HG02884 (cell line): ENCODE measurements at regions not wholly inside any gene's neighbourhood (a gene's known extent, or its start where the extent isn't known, plus 50 kb on each side); places are given as distances from the start of the nearest gene placed in this dataset.

Experiments used
- ATAC-seq: cut with Tn5 transposase; IDR thresholded peaks from one replicate; pipeline ENCODE4 v1.9.1; 2021; ENCODE audit warnings: mild to moderate bottlenecking, moderate library complexity; ENCODE audit not compliant: unreplicated experiment

GRCh38 chr18:78021196-78021595, 771.5 kb downstream of the GALR1 start:
- no peak for ATAC-seq

GRCh38 chr18:78031589-78031988, 781.9 kb downstream of the GALR1 start:
- no peak for ATAC-seq

DNA sequence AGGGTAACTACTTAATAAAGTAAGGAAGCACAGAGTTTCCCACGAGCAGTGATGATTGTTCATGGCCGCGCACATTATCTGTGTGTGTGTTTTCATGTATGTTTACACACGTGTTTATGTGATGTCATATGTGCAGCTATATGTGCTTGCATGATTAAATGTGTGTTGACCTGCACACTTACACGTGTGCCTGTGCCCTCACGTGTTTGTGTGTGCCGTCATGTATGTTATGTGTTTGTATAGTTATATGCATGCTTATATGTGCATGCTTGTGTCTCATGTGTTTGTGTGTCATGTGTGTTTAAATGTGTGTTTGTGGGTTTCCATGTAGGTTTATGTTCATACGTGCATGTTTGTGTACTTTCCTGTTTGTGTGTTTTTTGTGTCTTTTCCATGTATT, 782.3 kb downstream of the GALR1 start:
- ATAC-seq = no peak

DNA sequence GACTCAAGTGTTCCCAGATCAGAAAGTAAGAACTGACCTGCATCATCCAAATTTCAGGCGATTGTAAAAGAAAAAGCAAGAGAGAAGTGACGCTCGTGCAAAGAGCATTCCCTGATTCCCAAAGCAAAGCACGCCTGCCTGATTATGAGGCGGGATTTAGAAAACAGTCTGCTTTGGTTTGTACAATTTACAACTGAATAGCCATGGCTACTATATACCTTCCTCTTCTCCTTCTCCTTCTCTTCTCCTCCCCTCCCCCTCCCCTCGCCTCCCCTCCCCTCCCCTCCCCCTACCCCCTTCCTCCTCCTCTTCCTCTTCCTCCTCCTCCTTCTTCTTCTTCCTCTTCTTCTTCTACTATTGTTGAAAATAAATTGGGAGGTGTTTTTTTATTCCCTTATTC, 782.9 kb downstream of the GALR1 start:
- no peak for ATAC-seq

DNA sequence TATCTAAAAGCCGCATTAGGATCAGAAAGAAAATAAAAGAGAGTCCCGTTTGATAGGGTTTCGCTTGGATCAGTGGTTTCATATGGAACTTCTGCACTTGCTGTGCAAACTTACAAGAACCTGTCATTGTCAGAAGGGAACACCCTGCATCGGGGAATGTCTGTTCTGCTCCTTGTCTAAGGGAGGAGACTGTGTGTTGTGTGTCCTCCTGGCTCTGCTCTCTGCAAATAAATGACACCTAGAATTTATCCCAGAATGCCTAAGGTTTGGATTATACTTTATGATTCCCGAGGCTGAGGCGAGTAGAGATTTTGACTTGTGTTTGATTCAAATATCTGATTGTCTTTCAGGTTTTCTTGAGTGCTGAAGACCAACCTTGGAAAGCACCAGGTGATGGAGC, 785.1 kb downstream of the GALR1 start:
- no peak for ATAC-seq

DNA sequence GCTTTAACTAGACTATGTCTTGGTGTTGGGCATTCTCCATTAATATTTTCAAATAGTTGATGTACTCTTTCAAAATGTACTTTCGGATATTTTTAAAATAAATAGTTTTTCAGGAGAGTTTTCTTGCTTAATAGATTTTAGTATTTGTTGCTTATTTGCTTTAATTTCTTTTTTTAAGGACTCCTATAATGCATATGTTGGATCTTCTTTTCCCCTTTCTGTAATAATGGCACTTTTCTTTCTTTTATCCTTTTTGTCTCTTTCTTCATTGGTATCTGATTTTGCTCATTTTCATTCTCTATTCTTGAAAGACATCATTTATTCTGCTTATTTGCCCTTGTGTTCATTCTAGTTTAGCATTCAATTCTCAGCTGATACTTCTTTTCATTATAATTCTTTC, 791.6 kb downstream of the GALR1 start:
- ATAC-seq = no peak

DNA sequence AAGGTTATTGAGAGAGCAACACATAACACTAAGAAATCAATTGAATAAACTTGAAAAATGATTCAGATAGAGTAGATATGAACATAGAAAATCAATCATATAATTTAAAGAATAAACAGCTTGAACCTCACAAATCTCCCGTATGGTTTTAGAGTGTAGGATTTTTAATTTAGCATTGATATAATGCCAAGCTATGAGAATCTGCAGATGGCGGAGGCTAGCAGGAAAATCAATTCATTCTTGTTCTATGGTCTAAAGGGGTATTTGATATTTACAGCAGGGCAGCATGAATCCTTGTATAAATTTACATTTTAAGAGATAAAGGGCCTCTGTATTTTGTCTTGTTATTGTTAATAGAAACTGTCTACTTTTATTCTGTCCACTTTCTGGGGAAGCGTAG, 797.0 kb downstream of the GALR1 start:
- ATAC-seq = no peak

DNA sequence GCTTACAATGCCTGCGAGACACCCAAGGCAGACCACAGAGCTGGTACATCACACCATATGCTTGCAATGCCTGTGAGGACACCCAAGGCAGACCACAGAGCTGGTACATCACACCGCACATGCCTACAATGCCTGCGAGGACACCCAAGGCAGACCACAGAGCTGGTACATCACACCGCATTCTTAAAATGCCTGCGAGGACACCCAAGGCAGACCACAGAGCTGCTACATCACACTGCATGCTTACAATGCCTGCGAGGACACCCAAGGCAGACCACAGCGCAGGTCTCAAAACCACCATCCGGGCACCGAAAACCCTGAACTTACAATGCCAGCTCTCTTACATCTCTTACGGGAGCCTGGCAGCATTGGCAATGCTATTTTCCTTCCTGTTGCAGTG, 799.6 kb downstream of the GALR1 start:
- no peak for ATAC-seq

GRCh38 chr18:78054801-78055200, 805.2 kb downstream of the GALR1 start:
- no peak for ATAC-seq

- no peak for ATAC-seq
These were observed 806.4 kb downstream of the GALR1 start for GRCh38 chr18:78056011-78056410.

DNA sequence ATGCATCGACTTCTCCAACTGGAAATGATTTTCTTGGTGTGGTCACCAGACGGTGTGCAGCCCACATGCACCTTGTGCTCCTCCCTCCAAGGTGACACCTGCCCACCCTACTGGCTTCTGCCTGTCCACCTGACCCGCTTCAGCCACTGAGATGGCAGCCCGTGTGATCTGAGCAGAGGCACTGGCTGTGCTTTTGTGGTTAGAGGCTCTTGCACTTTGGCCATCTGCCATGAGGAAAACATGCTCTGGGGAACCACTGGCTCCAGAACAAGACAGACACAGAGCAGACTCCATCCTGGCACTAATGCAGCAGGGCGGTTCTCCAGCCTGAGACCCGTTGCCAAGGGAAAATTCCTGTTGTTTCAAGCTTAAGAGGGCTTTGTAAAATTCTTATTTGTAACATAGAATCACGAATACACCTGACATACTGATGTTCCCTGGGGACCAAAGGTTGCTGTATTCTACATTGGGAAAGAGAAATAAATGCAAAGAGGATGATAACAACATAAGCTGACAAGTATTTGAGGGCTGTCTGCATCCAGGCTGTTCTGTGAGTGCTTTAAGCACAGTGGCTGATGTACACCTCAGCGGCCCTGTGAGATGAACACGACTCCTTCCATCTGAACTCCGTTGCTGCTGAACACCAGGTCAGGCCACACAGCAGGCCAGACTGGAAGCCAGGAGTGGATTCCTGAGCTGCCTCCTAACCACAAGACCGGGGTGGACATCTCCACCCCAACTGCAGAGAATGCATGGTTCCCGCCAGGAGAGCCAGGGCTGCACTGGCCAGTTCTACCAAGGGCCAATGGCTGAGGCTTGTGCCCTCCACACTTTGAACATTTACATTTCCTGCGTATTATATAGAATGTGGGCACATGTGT, 820.4 kb downstream of the GALR1 start:
- no peak for ATAC-seq

GRCh38 chr18:78071166-78071710, 821.6 kb downstream of the GALR1 start:
- ATAC-seq = no peak

DNA sequence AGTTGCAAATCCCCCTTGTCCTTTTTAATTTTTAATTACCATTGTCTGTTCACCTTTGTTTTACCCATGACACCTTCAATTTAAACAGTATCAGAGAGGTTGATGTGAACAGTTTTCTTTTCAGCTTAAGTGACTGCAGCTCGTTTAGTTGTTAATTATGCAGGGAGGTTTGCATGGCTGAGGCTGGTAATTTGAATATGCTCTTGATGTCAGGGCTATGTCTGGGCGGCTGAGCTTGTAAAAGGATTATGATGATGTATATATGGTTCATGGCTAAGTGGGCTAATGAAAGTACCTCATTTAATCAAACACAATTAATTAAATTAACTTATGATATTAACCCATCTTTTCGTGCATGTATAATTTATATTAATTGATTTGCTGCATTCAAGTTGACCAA, 822.1 kb downstream of the GALR1 start:
- no peak for ATAC-seq

DNA sequence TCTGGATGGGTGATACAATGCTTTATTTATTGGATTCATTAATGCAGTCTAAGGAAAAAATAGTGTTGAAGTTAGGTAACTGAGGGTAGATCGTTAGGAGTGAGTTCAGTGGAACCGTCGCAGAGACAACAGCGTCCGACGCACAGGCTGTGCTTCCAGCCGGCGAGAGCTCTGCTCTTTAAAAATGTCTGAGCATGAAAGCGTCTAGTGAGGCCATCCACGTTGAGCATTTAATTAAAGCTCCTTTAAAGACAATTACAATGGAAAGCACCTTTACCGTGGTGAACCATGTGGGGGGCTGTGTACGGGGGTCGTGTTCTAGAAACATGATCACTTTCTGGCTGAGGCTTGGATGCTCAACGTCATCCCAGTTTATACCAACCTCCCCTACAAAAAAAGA, 822.7 kb downstream of the GALR1 start:
- ATAC-seq = no peak

DNA sequence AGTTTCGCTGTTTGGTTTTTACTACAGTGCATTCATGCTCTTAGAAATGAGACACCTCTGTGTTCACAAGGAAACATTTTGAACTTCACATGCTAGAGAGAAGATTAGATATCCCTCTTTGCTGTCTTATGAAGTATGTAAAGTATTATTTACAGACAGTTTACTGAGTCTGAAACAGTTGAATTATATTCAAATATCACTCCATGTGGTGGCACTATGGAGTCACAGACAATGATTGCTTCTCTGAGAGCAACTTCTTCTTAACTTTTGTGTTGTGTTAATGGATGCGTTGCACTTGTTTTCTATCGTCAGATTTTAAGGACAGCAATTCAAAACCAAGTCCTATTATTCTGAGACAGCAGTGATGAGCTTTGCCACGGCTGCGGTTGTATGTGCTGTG, 823.6 kb downstream of the GALR1 start:
- ATAC-seq = no peak

GRCh38 chr18:78074400-78075020, 824.9 kb downstream of the GALR1 start:
- no peak for ATAC-seq

- ATAC-seq = no peak
These were observed 830.4 kb downstream of the GALR1 start for GRCh38 chr18:78080081-78080480.

GRCh38 chr18:78080761-78081160, 831.1 kb downstream of the GALR1 start:
- no peak for ATAC-seq

GRCh38 chr18:78082816-78083215, 833.2 kb downstream of the GALR1 start:
- ATAC-seq = no peak

DNA sequence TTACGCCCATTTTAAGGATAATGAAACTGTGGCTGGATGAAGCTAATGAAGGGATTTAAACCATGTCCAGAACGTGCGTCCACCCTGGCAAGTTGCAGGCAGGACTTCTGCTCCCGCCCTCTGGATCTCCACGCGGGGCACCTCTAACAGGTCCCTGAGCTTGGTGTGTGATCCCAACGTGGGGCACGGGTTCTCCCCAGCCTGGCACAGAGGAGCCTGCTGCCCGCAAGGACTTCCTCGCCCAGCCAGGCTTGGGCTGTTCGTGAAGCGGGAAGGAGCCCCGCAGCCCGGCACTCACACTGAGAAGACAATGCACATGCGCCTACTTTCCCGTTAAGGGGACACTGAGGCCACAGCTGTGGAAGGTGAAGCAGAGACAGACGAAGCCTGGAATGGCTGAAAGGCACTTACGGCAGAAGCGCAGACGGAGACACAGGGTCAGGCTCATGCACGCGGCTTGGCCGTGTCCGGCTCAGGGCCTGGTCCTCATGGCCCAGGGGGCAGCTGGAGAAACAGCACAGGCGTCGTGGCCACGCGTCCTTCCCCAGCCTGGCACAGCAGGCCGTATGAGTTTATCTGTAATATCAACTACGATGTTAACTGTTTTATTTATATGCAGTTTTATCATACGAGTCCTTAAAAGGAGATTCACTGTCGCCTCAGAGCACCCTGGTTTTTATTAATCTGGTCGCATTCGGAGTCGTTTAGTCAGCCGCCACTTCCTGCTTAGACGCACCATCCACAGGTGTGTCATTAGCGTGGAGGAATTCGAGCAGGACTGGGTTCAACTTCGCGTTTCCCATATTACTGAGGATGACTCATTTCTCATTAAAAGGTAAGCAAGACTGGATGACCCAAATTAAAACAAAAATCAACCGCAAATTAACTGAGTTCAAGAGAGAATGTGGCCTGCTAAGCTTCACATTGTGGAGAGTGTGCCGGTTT, 835.9 kb downstream of the GALR1 start:
- no peak for ATAC-seq

DNA sequence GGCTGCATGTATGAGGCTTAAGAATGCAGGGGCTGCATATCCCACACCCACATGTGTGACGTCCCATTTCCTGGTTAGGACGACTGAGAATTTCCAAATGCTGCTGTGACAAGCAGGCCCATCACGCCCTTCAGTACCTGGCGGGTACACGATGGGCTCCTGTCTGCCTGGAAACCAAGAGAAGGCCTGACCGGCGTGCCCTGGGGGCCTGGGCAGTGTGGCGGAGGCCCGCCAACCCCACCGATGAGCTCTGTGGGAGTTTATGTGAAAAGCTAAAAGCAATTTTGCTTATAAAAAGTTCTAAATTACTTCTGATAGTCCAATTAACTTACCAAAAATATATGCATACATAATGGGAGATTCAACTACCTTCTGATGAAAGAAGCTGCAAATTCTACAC, 837.3 kb downstream of the GALR1 start:
- ATAC-seq = no peak
